ENCODE measurements at regions not wholly inside any gene's neighbourhood (a gene's known extent, or its start where the extent isn't known, plus 50 kb on each side); places are given as distances from the start of the nearest gene placed in this dataset.

DNA sequence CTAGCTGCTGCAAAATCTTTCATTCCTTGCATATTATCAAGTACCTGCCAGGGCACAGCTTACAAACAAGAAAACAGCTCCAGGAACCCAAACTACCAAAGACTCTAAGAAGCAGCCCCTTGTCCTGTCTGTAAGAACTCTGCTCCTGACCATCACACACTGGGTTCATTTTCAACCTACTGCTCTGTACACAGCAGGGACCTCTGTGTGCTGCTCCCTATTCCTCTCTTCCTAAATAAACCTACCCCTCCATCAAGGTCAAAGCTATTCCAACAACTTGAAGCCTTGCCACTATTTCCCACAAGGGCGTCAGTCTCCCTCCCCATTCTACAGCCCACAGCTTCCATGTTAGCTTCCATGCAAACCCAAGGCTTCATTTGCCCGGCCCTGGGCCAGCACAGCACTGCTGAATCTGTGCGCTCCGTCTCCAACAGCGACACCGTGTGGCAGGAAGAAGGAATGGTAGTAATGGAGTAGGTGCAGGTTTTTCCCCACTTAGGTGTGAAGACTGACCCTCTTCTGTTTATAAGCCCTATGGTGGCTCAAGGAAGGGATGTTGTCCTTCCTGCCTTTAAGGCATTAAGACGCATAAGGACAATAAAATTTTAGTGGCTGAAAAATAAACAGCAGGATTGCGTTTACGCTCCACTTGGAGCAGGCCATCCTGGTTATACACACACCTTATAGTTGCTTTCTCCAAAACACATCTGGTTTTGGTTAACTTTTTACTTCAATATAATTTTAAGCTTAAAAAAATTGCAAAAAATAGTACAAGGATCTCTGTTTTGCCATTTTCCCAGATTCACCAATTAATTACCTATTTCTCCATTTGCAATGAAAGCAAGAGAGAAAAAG lies 115.2 kb upstream of the NXT1 start:
- no peak overlapping the region for H3K4me3 ChIP-seq (ENCODE audit: insufficient read length, low read depth)
- no peak overlapping the region for H3K9ac ChIP-seq (ENCODE audit: insufficient read length, low read depth)
- H3K4me1 ChIP-seq (ENCODE audit: insufficient read depth, insufficient read length) = no peaks in the 10 kb centered on the region
- peaks cover 31% of the 10 kb centered on the region; the same call in 1 of the 2 replicates for H3K9me3 ChIP-seq (ENCODE audit: insufficient read depth, low read length)
- DNase-seq (ENCODE audit: low read depth, low spot score) = peak; percentile 44
- no peaks in the 10 kb centered on the region for H3K36me3 ChIP-seq (ENCODE audit: insufficient read depth, insufficient read length, low read length)
- no peaks in the 10 kb centered on the region for H3K27me3 ChIP-seq (ENCODE audit: insufficient read depth, insufficient read length)
- no peak for TF ChIP-seq ZNF274 (IDR thresholded peaks at IDR 0.05; ENCODE audit: low read depth, low read length)
- no peak for TF ChIP-seq YY1 (IDR thresholded peaks at IDR 0.05; ENCODE audit: insufficient read depth, insufficient read length)
- no peak for TF ChIP-seq SUZ12 (IDR thresholded peaks at IDR 0.05; ENCODE audit: extremely low read depth, insufficient read depth, insufficient read length)

GRCh38 chr20:23234311-23235078 lies 116.1 kb upstream of the NXT1 start:
- no peaks in the 10 kb centered on the region for H3K36me3 ChIP-seq (ENCODE audit: insufficient read depth, insufficient read length, low read length)
- no peak overlapping the region for H3K4me3 ChIP-seq (ENCODE audit: insufficient read length, low read depth)
- H3K9ac ChIP-seq (ENCODE audit: insufficient read length, low read depth) = no peak overlapping the region
- H3K27me3 ChIP-seq (ENCODE audit: insufficient read depth, insufficient read length) = no peaks in the 10 kb centered on the region
- no peak for DNase-seq (ENCODE audit: low read depth, low spot score)
- H3K4me1 ChIP-seq (ENCODE audit: insufficient read depth, insufficient read length) = no peaks in the 10 kb centered on the region
- TF ChIP-seq YY1 (IDR thresholded peaks at IDR 0.05; ENCODE audit: insufficient read depth, insufficient read length) = no peak
- no peak for TF ChIP-seq ZNF274 (IDR thresholded peaks at IDR 0.05; ENCODE audit: low read depth, low read length)
- TF ChIP-seq SUZ12 (IDR thresholded peaks at IDR 0.05; ENCODE audit: extremely low read depth, insufficient read depth, insufficient read length) = no peak
- peaks cover 31% of the 10 kb centered on the region; the same call in 1 of the 2 replicates for H3K9me3 ChIP-seq (ENCODE audit: insufficient read depth, low read length)

- no peak overlapping the region for H3K4me3 ChIP-seq (ENCODE audit: insufficient read length, low read depth)
- TF ChIP-seq SUZ12 (IDR thresholded peaks at IDR 0.05; ENCODE audit: extremely low read depth, insufficient read depth, insufficient read length) (no peak), ZNF274 (IDR thresholded peaks at IDR 0.05; ENCODE audit: low read depth, low read length) (no peak), YY1 (IDR thresholded peaks at IDR 0.05; ENCODE audit: insufficient read depth, insufficient read length) (no peak)
- H3K36me3 ChIP-seq (ENCODE audit: insufficient read depth, insufficient read length, low read length) = no peaks in the 10 kb centered on the region
- no peak for DNase-seq (ENCODE audit: low read depth, low spot score)
- no peak overlapping the region for H3K9ac ChIP-seq (ENCODE audit: insufficient read length, low read depth)
- H3K9me3 ChIP-seq (ENCODE audit: insufficient read depth, low read length) = peaks cover 31% of the 10 kb centered on the region; the same call in 1 of the 2 replicates
- H3K27me3 ChIP-seq (ENCODE audit: insufficient read depth, insufficient read length) = no peaks in the 10 kb centered on the region
- H3K4me1 ChIP-seq (ENCODE audit: insufficient read depth, insufficient read length) = no peaks in the 10 kb centered on the region
Measured at GRCh38 chr20:23233341-23233740, 117.2 kb upstream of the NXT1 start.

DNA sequence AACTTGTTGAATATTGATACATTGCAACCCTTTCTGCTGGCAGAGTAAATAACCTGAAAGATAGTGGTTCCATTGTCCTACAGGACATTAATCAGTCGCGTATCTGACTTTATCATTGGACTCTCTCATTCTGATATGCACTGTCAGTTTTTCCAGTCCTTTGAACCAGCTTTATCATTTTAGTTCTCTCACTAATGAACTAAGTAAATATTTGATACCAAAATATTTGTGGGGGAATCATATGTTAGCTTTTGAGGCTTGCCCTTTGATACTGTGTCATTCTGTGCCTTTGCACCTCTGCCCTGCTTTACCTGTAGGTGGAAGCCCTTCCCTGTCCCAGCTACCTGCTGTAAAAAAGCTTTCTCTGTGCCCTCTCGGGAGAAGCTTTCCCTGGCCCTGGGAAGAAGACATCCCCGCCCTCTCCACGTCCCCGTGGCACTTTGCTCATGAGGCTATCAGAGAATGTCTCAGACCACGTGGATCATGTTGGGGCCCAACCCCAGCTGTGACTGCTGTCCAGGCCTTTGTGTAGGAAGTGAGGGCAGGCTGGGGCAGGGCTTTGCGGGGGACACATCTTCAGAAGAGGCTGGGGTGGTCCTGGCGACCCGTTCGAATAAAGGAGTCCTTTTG lies 117.8 kb upstream of the NXT1 start:
- H3K27me3 ChIP-seq (ENCODE audit: insufficient read depth, insufficient read length) = no peaks in the 10 kb centered on the region
- TF ChIP-seq ZNF274 (IDR thresholded peaks at IDR 0.05; ENCODE audit: low read depth, low read length) = no peak
- no peak overlapping the region for H3K9ac ChIP-seq (ENCODE audit: insufficient read length, low read depth)
- H3K4me3 ChIP-seq (ENCODE audit: insufficient read length, low read depth) = no peak overlapping the region
- DNase-seq (ENCODE audit: low read depth, low spot score) = no peak
- no peaks in the 10 kb centered on the region for H3K4me1 ChIP-seq (ENCODE audit: insufficient read depth, insufficient read length)
- no peaks in the 10 kb centered on the region for H3K36me3 ChIP-seq (ENCODE audit: insufficient read depth, insufficient read length, low read length)
- peaks cover 31% of the 10 kb centered on the region; the same call in 1 of the 2 replicates for H3K9me3 ChIP-seq (ENCODE audit: insufficient read depth, low read length)

DNA sequence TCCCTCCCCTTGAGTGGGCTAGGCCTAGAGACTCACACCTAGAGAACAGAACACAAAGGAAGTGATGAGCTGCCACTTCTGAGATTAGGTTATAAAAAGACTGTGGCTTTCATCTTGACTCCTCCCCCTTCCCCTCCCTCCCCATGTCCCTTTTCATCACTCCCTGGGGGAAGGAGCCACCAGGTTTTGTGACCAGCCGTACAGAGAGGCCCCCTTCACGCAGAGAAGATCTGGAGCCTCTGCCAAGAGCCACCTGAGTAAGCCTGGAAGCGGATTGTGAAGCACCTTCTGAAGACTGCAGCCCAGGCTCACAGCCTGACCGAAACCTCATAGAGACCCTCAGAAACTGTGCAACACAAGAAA lies 118.4 kb upstream of the NXT1 start:
- H3K27me3 ChIP-seq (ENCODE audit: insufficient read depth, insufficient read length) = no peaks in the 10 kb centered on the region
- no peak for DNase-seq (ENCODE audit: low read depth, low spot score)

DNA sequence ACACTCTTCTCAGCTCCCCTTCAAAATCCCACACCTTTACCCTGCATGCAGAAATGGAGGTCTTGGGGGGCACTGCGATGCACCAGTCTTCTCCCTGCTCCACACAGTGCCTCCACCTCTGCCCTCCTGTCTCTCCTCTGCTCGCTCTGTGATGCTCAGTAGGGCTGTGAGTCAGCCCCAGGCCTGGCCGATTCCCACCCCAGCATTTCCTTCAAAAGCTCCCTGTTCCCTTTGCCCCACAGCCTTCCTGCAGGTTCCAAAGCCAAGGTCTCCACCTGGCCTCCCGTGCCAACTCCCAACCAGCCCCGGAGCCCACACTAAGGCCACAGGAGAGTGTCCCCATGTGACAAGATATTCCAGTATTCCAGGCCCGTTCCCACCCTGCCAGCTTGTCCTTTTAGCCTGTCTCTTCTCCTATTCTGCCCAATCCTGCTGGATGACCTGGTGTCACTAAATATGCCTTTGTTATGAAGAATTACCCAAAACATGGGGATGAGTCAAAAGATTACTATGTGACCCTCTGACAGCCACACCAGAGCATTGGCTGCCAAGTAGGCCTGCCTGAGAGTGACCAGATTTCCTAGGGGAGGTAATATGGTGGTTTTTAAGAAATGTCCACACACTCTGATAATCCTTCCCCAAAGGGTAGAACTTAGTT lies 118.9 kb upstream of the NXT1 start:
- Histone ChIP-seq H3K27me3 (ENCODE audit: insufficient read depth, insufficient read length) (no peaks in the 10 kb centered on the region), H3K36me3 (ENCODE audit: insufficient read depth, insufficient read length, low read length) (no peaks in the 10 kb centered on the region), H3K9me3 (ENCODE audit: insufficient read depth, low read length) (peaks cover 31% of the 10 kb centered on the region; the same call in 1 of the 2 replicates), H3K9ac (ENCODE audit: insufficient read length, low read depth) (no peak overlapping the region), H3K4me3 (ENCODE audit: insufficient read length, low read depth) (no peak overlapping the region), H3K4me1 (ENCODE audit: insufficient read depth, insufficient read length) (no peaks in the 10 kb centered on the region)
- TF ChIP-seq YY1 (IDR thresholded peaks at IDR 0.05; ENCODE audit: insufficient read depth, insufficient read length) (no peak), ZNF274 (IDR thresholded peaks at IDR 0.05; ENCODE audit: low read depth, low read length) (no peak), SUZ12 (IDR thresholded peaks at IDR 0.05; ENCODE audit: extremely low read depth, insufficient read depth, insufficient read length) (no peak)
- no peak for DNase-seq (ENCODE audit: low read depth, low spot score)

More for the DNA sequence above, 118.4 kb upstream of the NXT1 start:
- TF ChIP-seq YY1 (IDR thresholded peaks at IDR 0.05; ENCODE audit: insufficient read depth, insufficient read length) (no peak), ZNF274 (IDR thresholded peaks at IDR 0.05; ENCODE audit: low read depth, low read length) (no peak), SUZ12 (IDR thresholded peaks at IDR 0.05; ENCODE audit: extremely low read depth, insufficient read depth, insufficient read length) (no peak)
- Histone ChIP-seq H3K9ac (ENCODE audit: insufficient read length, low read depth) (no peak overlapping the region), H3K36me3 (ENCODE audit: insufficient read depth, insufficient read length, low read length) (no peaks in the 10 kb centered on the region), H3K4me1 (ENCODE audit: insufficient read depth, insufficient read length) (no peaks in the 10 kb centered on the region), H3K4me3 (ENCODE audit: insufficient read length, low read depth) (no peak overlapping the region), H3K9me3 (ENCODE audit: insufficient read depth, low read length) (peaks cover 31% of the 10 kb centered on the region; the same call in 1 of the 2 replicates)
